Kidney epithelial cell (primary cell): ENCODE measurements at regions not wholly inside any gene's neighbourhood (a gene's known extent, or its start where the extent isn't known, plus 50 kb on each side); places are given as distances from the start of the nearest gene placed in this dataset.

ENCODE experiments used
- DNase-seq: peaks from one replicate; pipeline ENCODE4 v3.0.0-alpha.2; 2010; ENCODE audit warnings: low read depth
- H3K27me3 ChIP-seq: 2 replicates; pipeline ENCODE4 v1.6.0; 2011; ENCODE audit warnings: low read length; ENCODE audit not compliant: control insufficient read depth, insufficient read depth
- H3K36me3 ChIP-seq: 2 replicates; pipeline ENCODE4 v1.5.1; 2011; ENCODE audit warnings: low read length; ENCODE audit not compliant: control insufficient read depth, insufficient read depth
- H3K4me3 ChIP-seq: 2 replicates; pipeline ENCODE4 v1.5.1; 2011; ENCODE audit warnings: low read depth, mild to moderate bottlenecking, control low read depth, low read length
- CTCF ChIP-seq: IDR thresholded peaks from 2 replicates; pipeline ENCODE4 v1.5.1; 2011; ENCODE audit warnings: mild to moderate bottlenecking, moderate library complexity, low read length, control low read depth, inconsistent platforms; ENCODE audit not compliant: insufficient read depth, poor library complexity, severe bottlenecking

- Histone ChIP-seq H3K36me3 (no peaks in the 10 kb centered on the region), H3K27me3 (no peaks in the 10 kb centered on the region), H3K4me3 (no peak overlapping the region)
- TF ChIP-seq CTCF: no peak
- DNase-seq: no peak
These were observed 162.0 kb upstream of the C21orf91 start for GRCh38 chr21:17981060-17981740.

- TF ChIP-seq CTCF: no peak
- Histone ChIP-seq H3K27me3 (no peaks in the 10 kb centered on the region), H3K4me3 (no peak overlapping the region), H3K36me3 (no peaks in the 10 kb centered on the region)
- DNase-seq: no peak
These were observed 160.6 kb upstream of the C21orf91 start for GRCh38 chr21:17979763-17980162.

GRCh38 chr21:17978895-17979294, 159.7 kb upstream of the C21orf91 start:
- TF ChIP-seq CTCF: no peak
- no peak overlapping the region for H3K4me3 ChIP-seq
- DNase-seq: no peak

GRCh38 chr21:17976691-17977090, 157.5 kb upstream of the C21orf91 start:
- H3K27me3 ChIP-seq: no peaks in the 10 kb centered on the region
- H3K4me3 ChIP-seq: no peak overlapping the region
- DNase-seq: no peak
- H3K36me3 ChIP-seq: no peaks in the 10 kb centered on the region
- no peak for TF ChIP-seq CTCF

More at GRCh38 chr21:17978895-17979294, 159.7 kb upstream of the C21orf91 start:
- Histone ChIP-seq H3K36me3 (no peaks in the 10 kb centered on the region), H3K27me3 (no peaks in the 10 kb centered on the region)

- Histone ChIP-seq H3K27me3 (no peaks in the 10 kb centered on the region), H3K36me3 (no peaks in the 10 kb centered on the region), H3K4me3 (no peak overlapping the region)
- no peak for TF ChIP-seq CTCF
- DNase-seq: no peak
These were observed 157.0 kb upstream of the C21orf91 start for GRCh38 chr21:17976139-17976538.

- no peak for DNase-seq
- Histone ChIP-seq H3K36me3 (no peaks in the 10 kb centered on the region), H3K4me3 (no peak overlapping the region), H3K27me3 (no peaks in the 10 kb centered on the region)
- no peak for TF ChIP-seq CTCF
These were observed 148.2 kb upstream of the C21orf91 start for GRCh38 chr21:17967319-17967718.
